ENCODE measurements at regions not wholly inside any gene's neighbourhood (a gene's known extent, or its start where the extent isn't known, plus 50 kb on each side); places are given as distances from the start of the nearest gene placed in this dataset.
A peak's percentile ranks its signal among the peaks of the same experiment; 100 is the strongest.

GRCh38 chr3:43856351-43856750 is 165.6 kb downstream of the ABHD5 start:
- no peak for DNase-seq
- Mint-ChIP-seq H3K4me3 (no peak overlapping the region), H3K27me3 (peaks cover 55% of the 10 kb centered on the region), H3K9me3 (no peaks in the 10 kb centered on the region), H3K36me3 (no peaks in the 10 kb centered on the region), H3K27ac (peak overlapping the region; percentile 23), H3K4me1 (no peaks in the 10 kb centered on the region)

GRCh38 chr3:43856761-43857160 is 166.0 kb downstream of the ABHD5 start:
- no peaks in the 10 kb centered on the region for H3K36me3 Mint-ChIP-seq
- no peak for DNase-seq
- H3K9me3 Mint-ChIP-seq, result no peaks in the 10 kb centered on the region
- H3K4me3 Mint-ChIP-seq, result no peak overlapping the region
- no peak overlapping the region for H3K27ac Mint-ChIP-seq
- H3K27me3 Mint-ChIP-seq, result peaks cover 51% of the 10 kb centered on the region
- no peaks in the 10 kb centered on the region for H3K4me1 Mint-ChIP-seq

GRCh38 chr3:43857361-43858293 is 166.9 kb downstream of the ABHD5 start:
- no peaks in the 10 kb centered on the region for H3K36me3 Mint-ChIP-seq
- H3K9me3 Mint-ChIP-seq, result no peaks in the 10 kb centered on the region
- H3K27me3 Mint-ChIP-seq, result peaks cover 49% of the 10 kb centered on the region
- no peak overlapping the region for H3K4me3 Mint-ChIP-seq
- DNase-seq, result no peak
- H3K4me1 Mint-ChIP-seq, result no peaks in the 10 kb centered on the region
- no peak overlapping the region for H3K27ac Mint-ChIP-seq

- Mint-ChIP-seq H3K4me3 (no peak overlapping the region), H3K27me3 (peaks cover 47% of the 10 kb centered on the region), H3K9me3 (no peaks in the 10 kb centered on the region), H3K4me1 (no peaks in the 10 kb centered on the region), H3K27ac (no peak overlapping the region), H3K36me3 (no peaks in the 10 kb centered on the region)
- DNase-seq, result no peak
Observed at GRCh38 chr3:43858294-43858701, 167.6 kb downstream of the ABHD5 start.

GRCh38 chr3:43859766-43860165 is 169.0 kb downstream of the ABHD5 start:
- no peak overlapping the region for H3K27ac Mint-ChIP-seq
- no peaks in the 10 kb centered on the region for H3K4me1 Mint-ChIP-seq
- no peaks in the 10 kb centered on the region for H3K9me3 Mint-ChIP-seq
- H3K36me3 Mint-ChIP-seq, result no peaks in the 10 kb centered on the region
- no peak overlapping the region for H3K4me3 Mint-ChIP-seq
- H3K27me3 Mint-ChIP-seq, result peaks cover 42% of the 10 kb centered on the region
- no peak for DNase-seq

GRCh38 chr3:43861635-43862034 is 170.9 kb downstream of the ABHD5 start:
- Mint-ChIP-seq H3K27ac (no peak overlapping the region), H3K27me3 (peaks cover 26% of the 10 kb centered on the region), H3K36me3 (no peaks in the 10 kb centered on the region), H3K4me1 (no peaks in the 10 kb centered on the region), H3K9me3 (no peaks in the 10 kb centered on the region), H3K4me3 (no peak overlapping the region)
- DNase-seq, result no peak

GRCh38 chr3:43862470-43862869 is 171.7 kb downstream of the ABHD5 start:
- no peaks in the 10 kb centered on the region for H3K36me3 Mint-ChIP-seq
- no peak overlapping the region for H3K4me3 Mint-ChIP-seq
- no peak for DNase-seq
- H3K4me1 Mint-ChIP-seq, result no peaks in the 10 kb centered on the region
- peaks cover 20% of the 10 kb centered on the region for H3K27me3 Mint-ChIP-seq
- no peaks in the 10 kb centered on the region for H3K9me3 Mint-ChIP-seq
- H3K27ac Mint-ChIP-seq, result no peak overlapping the region

- H3K4me3 Mint-ChIP-seq, result no peak overlapping the region
- no peak overlapping the region for H3K27ac Mint-ChIP-seq
- DNase-seq, result no peak
- H3K36me3 Mint-ChIP-seq, result no peaks in the 10 kb centered on the region
- no peaks in the 10 kb centered on the region for H3K9me3 Mint-ChIP-seq
- H3K27me3 Mint-ChIP-seq, result peaks cover 13% of the 10 kb centered on the region
- no peaks in the 10 kb centered on the region for H3K4me1 Mint-ChIP-seq
Observed at GRCh38 chr3:43862992-43863805, 172.5 kb downstream of the ABHD5 start.

GRCh38 chr3:43863966-43864933 is 173.5 kb downstream of the ABHD5 start:
- Mint-ChIP-seq H3K4me1 (no peaks in the 10 kb centered on the region), H3K4me3 (no peak overlapping the region), H3K36me3 (no peaks in the 10 kb centered on the region), H3K27ac (no peak overlapping the region), H3K9me3 (no peaks in the 10 kb centered on the region), H3K27me3 (peaks cover 10% of the 10 kb centered on the region)
- no peak for DNase-seq

- H3K4me3 Mint-ChIP-seq, result no peak overlapping the region
- H3K9me3 Mint-ChIP-seq, result no peaks in the 10 kb centered on the region
- no peak for DNase-seq
- no peaks in the 10 kb centered on the region for H3K4me1 Mint-ChIP-seq
- H3K27me3 Mint-ChIP-seq, result peaks cover 8% of the 10 kb centered on the region
- H3K36me3 Mint-ChIP-seq, result no peaks in the 10 kb centered on the region
- no peak overlapping the region for H3K27ac Mint-ChIP-seq
Observed at GRCh38 chr3:43865351-43865750, 174.6 kb downstream of the ABHD5 start.

GRCh38 chr3:43865887-43866528 is 175.3 kb downstream of the ABHD5 start:
- Mint-ChIP-seq H3K27me3 (peaks cover 15% of the 10 kb centered on the region), H3K4me1 (no peaks in the 10 kb centered on the region), H3K9me3 (no peaks in the 10 kb centered on the region), H3K4me3 (no peak overlapping the region), H3K27ac (no peak overlapping the region), H3K36me3 (no peaks in the 10 kb centered on the region)
- no peak for DNase-seq

- Mint-ChIP-seq H3K27me3 (peaks cover 16% of the 10 kb centered on the region), H3K27ac (no peak overlapping the region), H3K9me3 (no peaks in the 10 kb centered on the region), H3K4me1 (no peaks in the 10 kb centered on the region), H3K36me3 (no peaks in the 10 kb centered on the region), H3K4me3 (no peak overlapping the region)
- no peak for DNase-seq
Observed at GRCh38 chr3:43866529-43867353, 176.0 kb downstream of the ABHD5 start.

- DNase-seq, result no peak
- Mint-ChIP-seq H3K9me3 (no peaks in the 10 kb centered on the region), H3K27me3 (peaks cover 22% of the 10 kb centered on the region), H3K27ac (no peak overlapping the region), H3K4me1 (peaks cover 4% of the 10 kb centered on the region), H3K36me3 (no peaks in the 10 kb centered on the region), H3K4me3 (no peak overlapping the region)
Observed at GRCh38 chr3:43867436-43868072, 176.8 kb downstream of the ABHD5 start.
